ENCODE measurements at regions not wholly inside any gene's neighbourhood (a gene's known extent, or its start where the extent isn't known, plus 50 kb on each side); places are given as distances from the start of the nearest gene placed in this dataset.
"Not testable (repeated sequence)": the region's sequence is repeated elsewhere in the genome, so short reads cannot be mapped to it uniquely, and the experiment has no call there.

DNA sequence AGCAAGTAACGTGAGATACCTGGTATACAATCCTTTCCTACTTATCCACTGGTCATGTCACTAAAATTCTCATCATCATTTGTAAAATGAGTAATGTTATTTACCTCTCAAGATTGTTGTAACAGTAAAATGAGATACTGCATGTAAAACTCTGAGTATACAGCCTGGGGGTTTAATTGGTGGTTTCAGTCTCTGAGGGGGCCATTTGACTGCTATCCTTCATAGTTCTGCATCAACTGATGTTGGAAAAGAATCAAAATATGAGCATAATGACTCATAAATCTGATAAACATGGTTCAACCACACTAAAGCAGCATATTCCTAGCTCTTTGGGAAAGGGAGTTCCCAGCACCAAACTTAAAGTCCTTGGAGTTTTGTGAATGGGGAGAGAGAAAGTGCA lies 181.0 kb upstream of the GHR start:
- no peak for DNase-seq (ENCODE audit: low read depth)

DNA sequence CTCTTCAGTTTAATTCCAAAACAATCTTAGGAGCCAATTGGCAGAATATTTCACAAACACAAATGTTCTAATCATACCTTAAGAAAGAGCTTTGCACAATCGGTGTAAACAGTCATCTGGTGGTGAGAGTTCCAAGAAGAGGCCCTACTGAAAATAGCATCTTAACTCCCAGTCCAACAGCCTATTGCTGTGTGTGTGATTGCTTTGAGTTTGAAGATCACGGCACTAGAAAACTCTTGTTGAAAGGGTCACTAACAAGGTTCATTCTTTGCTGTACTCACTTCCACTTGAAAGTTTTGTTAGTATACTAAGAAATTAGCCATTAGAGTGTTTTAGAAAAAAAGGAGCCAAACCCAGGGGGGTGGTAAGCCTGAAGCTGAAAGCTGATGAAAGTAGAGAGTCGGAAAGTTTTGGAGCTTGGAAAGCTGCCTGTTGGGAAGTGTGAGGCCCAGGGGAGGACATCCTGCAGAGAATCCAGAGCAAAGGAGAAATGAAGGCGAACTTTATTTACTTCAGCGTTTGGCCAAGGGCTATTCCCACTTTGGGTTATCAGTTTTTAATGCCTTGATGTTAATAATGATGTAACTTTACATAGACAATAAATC lies 180.3 kb upstream of the GHR start:
- no peak for DNase-seq (ENCODE audit: low read depth)

DNA sequence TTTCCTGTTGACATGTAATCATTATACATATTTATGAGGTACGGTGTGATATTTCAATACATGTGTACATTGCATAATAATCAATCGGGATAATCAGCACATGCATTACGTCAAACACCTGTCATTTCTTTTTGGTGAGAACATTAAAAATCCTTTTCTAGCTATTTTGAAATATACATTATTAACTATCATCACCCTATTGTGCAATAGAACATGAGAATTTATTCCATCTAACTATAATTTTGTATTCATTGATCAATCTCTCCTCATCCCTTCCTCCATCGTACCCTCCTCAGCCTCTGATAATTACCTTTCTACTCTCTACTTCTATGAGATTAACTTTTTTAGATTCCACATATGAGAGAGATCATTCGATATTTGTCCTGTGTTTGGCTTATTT lies 170.9 kb upstream of the GHR start:
- DNase-seq (ENCODE audit: low read depth): no peak

DNA sequence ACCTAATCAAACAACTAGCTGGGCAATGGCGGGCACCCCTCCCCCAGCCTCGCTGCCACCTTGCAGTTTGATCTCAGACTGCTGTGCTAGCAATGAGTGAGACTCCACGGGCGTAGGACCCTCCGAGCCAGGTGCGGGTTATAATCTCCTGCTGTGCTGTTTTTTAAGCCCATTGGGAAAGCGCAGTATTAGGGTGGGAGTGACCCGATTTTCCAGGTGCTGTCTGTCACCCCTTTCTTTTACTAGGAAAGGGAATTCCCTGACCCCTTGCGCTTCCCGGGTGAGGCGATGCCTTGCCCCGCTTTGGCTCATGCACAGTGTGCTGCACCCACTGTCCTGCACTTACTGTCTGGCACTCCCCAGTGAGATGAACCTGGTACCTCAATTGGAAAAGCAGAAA lies 163.3 kb upstream of the GHR start:
- not testable (repeated sequence) for DNase-seq (ENCODE audit: low read depth)

DNA sequence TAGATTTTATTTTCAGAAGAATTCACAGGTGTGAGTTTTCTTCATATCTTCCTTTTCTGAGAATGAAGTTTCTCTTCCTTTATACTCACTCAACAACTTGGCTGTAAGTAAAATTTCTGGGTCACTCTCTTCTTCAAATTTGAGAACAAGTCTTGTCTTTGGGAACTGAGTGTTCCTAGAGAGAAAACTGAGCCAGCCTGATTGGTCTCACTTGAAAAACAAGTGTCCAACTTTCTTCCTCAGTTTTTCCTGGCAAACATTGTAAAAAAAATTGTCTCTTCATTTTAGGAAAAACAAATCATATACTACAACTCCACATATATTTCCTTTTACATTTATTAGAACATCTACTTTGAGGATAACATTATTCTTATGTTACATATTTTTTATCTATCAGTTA lies 156.1 kb upstream of the GHR start:
- DNase-seq (ENCODE audit: low read depth): no peak

DNA sequence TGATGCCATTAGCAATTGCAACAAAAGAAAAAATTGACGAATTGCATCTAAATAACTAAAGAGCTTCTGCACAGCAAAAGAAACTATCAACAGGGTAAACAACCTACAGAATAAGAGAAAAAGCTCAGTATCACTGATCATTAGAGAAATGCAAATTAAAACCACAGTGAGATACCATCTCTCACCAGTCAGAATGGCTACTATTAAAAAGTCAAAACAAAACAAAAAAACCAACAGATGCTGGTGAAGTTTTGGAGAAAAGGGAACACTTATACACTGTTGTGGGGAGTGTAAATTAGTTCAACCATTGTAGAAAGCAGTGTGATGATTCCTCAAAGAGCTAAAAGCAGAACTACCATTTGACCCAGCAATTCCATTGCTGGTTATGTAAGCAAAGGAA lies 155.1 kb upstream of the GHR start:
- not testable (repeated sequence) for DNase-seq (ENCODE audit: low read depth)

DNA sequence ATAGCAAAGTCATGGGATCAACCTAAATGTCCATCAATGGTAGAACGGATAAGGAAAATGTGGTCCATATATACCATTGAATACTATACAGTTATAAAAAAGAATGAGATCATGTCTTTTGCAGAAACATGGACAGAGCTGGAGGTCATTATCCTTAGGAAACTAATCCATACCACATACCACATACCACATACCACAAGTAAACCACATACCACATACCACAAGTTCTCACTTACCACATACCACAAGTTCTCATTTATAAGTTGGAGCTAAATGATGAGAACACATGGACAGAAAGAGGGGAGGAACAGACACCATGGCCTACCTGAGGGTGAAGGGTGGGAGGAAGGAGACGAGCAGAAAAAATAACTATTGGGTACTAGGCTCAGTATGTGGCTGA lies 154.6 kb upstream of the GHR start:
- DNase-seq (ENCODE audit: low read depth): peak; percentile 13

DNA sequence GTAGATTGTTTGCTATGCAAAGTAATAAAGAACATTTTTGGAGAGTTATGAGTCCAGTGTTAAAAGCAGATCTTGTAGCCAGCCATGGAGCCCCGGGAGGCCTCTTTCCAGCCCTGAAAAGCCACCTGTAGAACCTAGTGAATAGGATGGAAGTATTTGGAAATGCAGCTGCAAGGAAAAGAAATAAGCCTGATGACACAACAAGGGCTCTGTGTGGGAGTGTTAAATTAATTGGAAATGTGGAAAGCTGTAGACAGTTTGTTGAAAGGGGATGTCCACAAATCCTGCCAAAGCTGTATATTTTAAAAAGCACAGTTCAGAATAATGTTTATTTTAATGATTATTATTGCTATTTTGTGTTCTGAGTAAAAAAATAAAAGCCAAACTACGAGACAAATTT lies 152.5 kb upstream of the GHR start:
- no peak for DNase-seq (ENCODE audit: low read depth)

DNA sequence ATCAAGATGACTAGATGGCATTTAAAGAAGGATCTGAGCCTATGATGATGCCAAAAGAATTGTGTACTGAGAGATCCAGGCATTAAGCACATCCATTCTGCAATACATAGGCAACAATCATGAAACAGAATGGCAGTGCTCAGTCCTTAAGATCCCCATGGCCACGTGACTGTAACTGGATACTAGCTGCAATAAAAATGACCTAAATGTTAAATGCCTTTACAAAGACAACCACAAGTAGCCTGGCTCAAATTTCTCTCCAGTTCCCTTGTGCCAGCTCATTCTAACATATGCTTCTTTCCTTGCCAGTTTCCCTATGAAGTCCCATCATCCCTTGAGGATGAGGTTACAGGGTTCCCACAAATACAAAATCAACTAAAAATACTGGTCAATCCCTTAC lies 148.3 kb upstream of the GHR start:
- peak; percentile 3 for DNase-seq (ENCODE audit: low read depth)

DNA sequence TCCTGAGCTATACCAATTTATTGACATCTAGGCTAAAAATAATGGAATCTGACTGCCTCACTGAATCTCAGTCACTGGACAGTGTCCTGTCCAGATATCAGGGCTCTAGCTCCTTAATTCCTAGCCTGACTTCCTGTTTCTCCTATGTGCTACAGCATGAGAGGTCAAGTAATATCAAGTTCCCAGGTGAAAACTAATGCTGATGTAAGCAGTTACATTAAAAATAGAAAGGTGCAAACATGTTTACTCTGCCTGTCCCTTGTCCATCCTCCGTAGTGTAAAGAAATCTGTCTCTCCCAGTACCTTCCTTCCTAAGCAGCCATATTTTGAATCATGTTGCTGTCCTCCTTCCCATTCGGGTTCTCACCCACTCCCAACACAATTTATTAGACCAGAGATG lies 145.9 kb upstream of the GHR start:
- DNase-seq (ENCODE audit: low read depth): no peak

DNA sequence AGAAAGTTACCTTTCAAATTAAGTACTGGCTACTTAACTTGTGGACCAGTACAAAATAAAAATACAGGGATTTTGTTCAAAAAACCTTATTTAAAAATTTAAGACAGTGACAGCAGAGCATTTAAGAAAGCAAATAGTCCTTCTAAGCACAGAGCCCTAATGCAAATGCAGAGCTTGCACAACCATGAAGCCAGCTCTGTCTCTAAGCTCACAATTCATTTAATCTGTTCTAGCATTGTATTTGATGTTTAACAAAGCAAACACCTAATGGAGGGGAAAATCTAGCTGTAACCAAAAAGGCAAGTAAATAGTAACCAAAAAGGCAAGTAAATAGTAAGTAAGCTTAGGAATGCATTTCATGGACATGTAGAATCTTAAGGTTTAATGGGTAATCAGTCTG lies 138.7 kb upstream of the GHR start:
- DNase-seq (ENCODE audit: low read depth): no peak

DNA sequence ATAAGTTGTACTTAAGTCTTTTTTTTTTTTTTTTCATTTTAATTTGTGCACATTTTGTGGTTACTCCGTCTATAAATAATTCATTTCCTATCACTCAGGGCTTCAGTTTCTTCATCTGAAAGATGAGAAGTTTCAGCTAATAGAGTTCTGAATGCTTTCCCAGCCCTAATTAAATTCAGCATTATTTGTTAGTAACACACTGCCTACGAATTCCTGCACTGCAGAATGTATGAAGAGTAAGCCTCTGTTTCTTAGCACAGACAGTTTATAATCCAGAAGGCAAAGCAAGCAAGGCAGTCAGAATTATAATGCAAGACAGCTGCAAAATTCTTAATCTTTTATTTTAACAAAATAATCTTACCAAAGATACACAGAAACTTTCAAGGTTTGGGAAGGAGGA lies 138.0 kb upstream of the GHR start:
- no peak for DNase-seq (ENCODE audit: low read depth)

DNA sequence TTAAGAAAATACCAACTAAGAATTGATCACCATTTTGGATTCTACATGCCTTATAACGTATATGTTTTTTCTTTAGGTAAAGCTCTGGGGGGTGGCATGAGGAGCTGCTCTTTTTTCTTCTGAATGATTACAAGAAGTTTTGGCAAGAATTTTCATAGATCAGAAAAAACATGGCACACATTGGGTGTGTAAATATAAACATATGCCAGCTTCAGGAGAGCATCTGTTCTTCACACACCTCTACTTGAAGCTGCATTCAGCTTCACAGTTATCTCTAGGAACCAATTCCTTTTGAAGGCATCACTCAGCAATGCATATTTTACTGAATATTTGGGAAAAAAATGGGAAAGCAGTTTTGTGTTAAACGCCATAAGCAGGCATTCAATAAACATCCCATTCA lies 122.7 kb upstream of the GHR start:
- DNase-seq (ENCODE audit: low read depth): no peak

DNA sequence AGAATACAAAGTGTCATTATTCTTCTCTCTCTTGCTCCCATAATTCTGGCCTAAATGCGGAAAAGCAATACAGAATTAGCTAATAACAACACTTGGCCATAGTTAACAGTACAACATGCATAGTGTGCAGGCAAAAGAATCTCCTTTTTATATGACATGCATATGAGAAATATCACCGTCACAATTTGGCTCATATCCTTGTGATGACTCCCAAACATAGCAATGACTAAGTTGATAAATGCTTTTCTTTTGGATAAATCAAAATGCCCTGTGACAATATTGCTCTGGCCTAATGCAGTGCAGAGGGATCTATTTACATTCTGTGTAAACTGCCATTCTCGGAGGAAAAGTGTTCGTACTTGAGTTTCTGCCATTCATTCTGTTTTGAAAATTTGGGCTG lies 121.9 kb upstream of the GHR start:
- DNase-seq (ENCODE audit: low read depth): no peak

DNA sequence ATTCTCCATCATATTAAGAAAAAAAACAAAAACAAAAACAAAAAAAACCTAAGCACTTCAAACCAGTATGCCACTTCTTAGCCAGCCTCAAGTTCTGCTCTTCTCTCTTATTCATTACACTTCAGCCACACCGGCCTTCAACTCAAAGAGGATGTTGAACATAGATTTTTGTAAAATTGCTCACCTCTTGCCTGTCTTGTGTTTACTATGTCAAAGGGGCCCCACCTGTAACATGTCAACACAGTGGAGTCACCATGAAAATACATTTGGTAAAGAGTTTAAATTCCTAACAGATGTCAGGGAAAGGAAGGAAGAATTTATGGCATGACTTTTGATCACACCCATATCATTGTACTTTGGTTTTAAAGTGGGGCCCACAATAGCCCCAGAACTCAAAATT lies 121.1 kb upstream of the GHR start:
- no peak for DNase-seq (ENCODE audit: low read depth)

DNA sequence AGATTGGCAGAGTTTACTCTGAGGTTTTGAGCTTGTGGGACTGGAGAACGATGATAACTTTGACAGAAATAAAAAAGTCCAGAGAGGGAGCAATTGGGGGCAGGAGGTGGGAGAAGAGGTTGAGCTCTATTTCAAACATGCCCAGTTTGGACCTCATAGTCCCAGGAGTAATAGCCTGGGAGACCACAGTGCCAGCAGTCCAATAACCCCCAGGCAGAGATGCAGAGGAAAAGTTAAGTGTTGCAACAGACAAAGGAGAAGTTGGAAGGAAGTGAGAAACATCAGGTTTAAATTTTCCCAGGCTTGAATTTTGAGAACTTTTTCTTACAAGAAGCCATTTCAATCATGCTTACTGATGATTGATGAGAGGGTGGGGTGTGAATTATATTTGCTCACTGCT lies 117.0 kb upstream of the GHR start:
- no peak for DNase-seq (ENCODE audit: low read depth)

DNA sequence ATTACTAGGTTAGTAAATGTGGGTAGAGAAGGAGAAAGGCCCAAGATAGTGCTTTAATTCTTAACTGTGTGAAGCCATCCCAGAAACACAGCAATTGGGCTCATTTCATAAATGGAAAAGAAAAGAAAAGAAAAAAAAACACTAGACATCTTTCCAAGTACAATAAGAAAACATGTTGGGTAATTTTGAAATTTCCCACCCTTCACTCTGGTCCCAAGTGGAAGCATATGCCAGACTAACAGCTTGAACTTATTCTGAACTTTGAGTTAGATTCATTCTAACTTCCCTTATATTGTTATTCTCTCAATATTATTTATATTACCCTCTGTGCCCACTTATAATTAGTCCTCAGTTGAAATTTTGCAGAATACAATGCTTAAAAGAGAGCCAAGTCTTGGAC lies 113.4 kb upstream of the GHR start:
- no peak for DNase-seq (ENCODE audit: low read depth)

DNA sequence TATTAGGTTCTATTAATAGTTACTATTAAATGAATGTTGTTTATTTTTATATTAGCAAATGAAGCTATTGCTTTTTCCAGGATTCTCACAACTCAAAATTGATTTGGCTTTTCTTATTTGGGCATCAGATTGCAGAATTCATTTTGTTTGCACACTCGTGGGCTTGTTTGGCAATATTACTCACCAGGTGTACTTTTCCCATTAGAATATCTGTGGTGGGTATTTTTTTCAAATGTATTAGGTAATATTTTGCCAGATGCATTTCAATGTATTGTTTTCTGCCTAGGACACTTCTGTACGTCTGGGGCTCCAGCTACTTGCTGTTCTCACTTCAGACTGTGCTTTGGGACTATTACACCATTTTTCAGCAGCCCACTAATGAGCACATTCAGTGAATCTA lies 108.0 kb upstream of the GHR start:
- no peak for DNase-seq (ENCODE audit: low read depth)

DNA sequence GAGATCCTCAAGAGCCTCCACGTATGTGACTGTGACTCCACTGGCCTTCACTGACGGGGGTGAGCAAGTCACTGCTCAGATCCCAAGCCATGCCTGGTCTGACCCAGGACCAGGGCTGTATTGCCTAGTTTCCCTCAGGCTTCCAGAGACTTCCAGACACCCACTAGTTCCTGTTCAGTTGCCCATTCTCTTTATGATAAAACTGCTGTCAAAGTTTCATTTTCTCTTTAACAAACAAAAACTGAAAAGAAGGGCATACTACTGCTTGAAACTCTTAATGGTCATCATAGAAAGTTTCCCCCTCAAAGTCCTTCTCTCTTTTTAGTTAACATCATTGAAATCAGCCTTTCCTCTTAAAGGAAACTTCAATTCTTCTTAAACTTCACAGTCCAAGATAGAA lies 105.7 kb upstream of the GHR start:
- DNase-seq (ENCODE audit: low read depth): no peak

DNA sequence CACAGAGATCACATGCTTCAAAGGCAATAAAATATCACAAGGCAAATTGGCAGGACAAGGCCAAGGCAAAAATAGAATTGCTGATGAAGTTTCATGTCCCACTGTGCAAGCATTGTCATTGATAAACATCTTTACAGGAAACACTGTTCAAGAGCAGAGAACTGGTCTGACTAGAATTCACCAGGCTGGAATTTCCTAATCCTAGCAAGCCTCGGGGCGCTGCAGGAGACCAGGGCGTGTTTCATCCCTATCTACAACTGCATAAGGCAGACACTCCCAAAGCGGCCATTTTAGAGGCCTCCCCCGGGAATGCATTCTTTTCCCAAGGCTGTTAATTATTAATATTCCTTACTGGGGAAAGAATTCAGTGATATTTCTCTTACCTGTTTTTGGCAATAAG lies 103.7 kb upstream of the GHR start:
- DNase-seq (ENCODE audit: low read depth): not testable (repeated sequence)

DNA sequence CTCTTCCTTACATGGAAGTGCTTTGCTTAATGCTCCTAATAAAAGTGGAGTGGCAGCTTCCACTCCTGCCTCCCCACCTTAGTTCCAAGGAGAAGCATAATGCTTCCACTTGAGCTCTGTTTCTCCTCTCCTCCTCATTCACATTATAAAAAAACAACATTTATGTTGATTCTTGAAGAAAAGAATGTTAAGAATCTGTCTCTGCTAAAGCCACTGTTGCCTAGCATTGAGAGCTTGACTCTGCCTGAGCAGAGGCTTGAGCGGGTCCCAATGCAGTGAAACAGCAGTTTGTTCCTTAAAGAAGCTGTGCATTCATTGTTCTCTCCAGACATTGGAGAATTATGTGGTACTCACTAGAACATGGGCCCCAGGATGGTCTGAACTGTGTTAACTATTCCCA lies 101.5 kb upstream of the GHR start:
- no peak for DNase-seq (ENCODE audit: low read depth)

DNA sequence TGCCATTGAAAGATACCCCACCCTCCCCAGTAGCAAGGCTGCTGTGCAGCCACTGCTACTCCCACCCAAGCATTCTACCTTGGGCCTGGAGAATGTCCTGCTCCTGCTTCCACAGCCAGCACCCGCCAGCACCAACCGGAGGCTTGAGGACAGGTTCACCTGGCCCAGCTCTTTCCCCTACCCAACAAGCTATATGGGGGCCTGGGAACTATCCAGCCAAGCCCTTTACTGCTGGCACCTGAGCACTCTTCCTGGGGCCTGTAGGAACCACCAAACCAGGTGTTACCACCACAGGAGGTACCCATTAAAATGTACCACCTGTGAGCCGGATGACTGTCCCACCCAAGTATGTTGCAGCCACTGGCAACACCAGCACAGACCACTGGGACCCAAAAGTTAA lies 86.1 kb upstream of the GHR start:
- DNase-seq (ENCODE audit: low read depth): no peak

DNA sequence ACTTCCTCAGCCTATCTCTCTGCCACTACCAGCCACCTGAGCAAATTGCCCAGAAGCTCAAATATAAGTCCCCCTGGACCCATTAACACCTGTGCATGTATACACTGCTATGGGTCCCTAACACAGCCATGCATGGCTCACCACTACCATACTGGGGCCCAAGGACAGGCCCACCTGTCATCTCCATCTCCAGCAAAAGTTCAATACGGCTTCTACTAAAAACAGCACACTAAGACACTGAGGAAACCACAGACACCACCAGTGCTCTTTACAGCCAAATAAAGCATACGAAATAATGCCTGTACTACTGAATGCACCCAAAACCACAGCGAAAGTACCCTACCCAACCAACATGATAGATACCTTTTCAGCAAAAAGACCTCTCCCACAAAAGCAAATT lies 85.6 kb upstream of the GHR start:
- DNase-seq (ENCODE audit: low read depth): no peak

DNA sequence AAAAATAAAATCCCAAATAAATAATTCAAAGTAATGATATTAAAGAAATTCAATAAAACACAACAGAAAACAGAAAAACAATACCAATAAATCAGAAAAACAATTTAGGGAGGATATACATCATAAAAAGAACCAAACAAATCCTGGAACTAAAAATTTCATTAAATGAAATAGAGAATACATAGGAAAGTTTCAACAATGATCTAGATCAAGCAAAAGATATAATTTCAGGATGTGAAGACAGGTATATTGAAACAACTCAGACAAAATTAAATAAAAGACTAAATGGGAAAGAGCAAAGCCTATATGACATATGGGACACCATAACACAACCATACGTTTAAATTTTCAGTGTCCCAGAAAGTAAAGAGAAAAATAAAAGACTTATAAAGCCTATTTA lies 85.1 kb upstream of the GHR start:
- no peak for DNase-seq (ENCODE audit: low read depth)

DNA sequence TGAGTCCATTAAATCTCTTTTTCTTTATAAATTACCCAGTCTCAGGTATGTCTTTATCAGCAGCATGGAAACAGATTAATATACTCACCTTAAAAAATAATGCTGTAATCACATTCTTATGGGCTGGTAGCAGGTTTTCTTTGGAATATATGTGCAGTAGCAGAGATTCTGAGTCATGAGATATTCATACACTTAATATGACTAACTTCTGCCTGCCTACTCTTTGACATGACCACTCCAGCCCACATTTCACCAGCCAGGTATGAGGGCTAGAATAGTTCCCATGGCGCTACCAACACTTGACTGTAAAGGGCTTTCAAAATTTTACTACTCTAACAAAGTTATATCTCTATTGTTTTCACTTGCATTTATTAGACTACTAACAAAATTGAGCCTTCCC lies 74.1 kb upstream of the GHR start:
- DNase-seq (ENCODE audit: low read depth): no peak
